GM19463 (cell line): ENCODE measurements at regions not wholly inside any gene's neighbourhood (a gene's known extent, or its start where the extent isn't known, plus 50 kb on each side); places are given as distances from the start of the nearest gene placed in this dataset.
A peak's percentile ranks its signal among the peaks of the same experiment; 100 is the strongest.

Experiments used
- ATAC-seq: cut with Tn5 transposase; IDR thresholded peaks from one replicate; pipeline ENCODE4 v1.9.1; 2021; ENCODE audit warnings: mild to moderate bottlenecking, moderate library complexity; ENCODE audit not compliant: unreplicated experiment

DNA sequence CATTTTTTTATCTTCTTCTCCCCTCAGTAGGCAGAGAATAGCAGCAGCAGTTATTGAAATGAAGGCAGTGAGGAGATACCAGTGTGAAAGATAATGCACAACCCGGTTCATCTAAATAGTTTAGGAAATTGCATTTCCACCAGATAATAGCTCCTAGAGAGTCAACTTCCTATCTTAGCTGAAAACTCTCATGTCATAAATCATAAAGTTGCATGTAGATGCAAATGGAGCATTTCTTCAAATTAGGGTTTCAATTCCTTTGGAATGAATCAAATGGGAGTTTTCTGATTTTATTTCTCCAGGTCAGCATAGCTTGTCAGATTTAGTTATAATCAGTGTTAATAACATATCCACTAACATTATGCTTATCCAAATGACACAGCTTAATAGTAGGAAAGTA lies 335.3 kb downstream of the CNTNAP4 start:
- ATAC-seq, result no peak

GRCh38 chr16:76614269-76614668 lies 337.1 kb downstream of the CNTNAP4 start:
- ATAC-seq, result no peak

GRCh38 chr16:76622876-76623275 lies 345.7 kb downstream of the CNTNAP4 start:
- no peak for ATAC-seq

DNA sequence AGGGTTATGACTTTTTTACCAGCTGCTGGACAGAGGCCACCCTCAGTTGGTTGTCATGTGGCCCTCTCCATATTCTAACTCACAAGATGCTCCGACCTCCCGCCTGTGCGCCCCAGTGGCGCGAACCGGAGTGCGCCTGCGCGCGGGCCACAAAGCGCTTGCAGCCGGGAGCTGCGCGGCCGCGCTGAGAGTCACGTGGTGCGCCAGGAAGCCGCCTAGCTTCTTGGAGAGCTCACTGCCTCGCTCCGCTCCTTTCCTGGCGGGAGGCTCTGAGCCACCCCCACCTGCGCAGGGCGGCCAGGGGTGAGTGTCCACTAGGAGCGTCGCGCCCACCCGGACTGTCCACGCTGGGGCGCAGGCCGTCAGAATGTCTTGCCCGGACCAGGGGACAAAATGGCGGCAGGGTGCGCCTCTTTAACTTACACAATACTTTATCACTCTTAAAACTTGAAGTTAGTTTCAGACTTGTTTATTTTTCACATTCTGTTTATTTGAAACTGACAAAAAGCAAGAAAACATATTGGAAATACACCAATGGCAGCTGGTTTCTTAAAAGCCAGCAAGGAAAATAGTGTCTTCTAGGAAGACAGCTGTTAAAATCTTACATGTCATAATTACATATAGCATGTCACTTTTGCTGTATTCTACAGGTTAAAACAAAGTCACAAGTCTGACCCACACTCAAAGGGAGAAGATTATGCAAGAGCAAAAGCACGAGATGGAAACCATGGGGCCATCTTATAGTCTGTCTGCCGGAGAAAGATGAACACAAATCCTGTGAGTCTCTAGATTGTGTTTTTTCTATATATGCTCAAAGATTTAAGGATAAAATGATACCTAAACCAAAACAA lies 357.9 kb downstream of the CNTNAP4 start:
- ATAC-seq, result no peak

GRCh38 chr16:76639685-76640289 lies 362.6 kb downstream of the CNTNAP4 start:
- no peak for ATAC-seq

GRCh38 chr16:76650582-76650981 lies 373.4 kb downstream of the CNTNAP4 start:
- ATAC-seq, result no peak

GRCh38 chr16:76653390-76654026 lies 376.3 kb downstream of the CNTNAP4 start:
- peak; percentile 84 for ATAC-seq

GRCh38 chr16:76654088-76654820 lies 377.1 kb downstream of the CNTNAP4 start:
- ATAC-seq, result no peak

DNA sequence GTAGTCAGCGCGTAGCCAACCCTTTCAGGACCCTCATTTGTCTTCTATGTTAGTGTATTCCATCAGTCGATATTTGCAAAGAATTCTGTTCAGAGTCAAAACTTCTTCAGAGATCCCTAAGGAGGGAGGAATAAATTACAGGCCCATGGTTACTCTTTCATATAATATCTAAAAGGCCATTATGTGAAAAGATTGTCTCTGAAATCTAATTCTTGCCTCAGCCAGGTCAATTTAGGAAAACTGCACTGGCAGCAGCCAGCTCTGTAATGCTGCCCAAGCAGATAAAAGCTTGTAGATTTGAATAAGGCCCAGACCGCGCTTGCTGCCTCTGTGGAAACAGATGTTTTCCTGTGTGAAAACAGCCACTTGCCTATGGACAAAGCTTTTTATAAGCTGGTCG lies 379.8 kb downstream of the CNTNAP4 start:
- no peak for ATAC-seq

- no peak for ATAC-seq
Measured at GRCh38 chr16:76661691-76662235, 384.6 kb downstream of the CNTNAP4 start.

GRCh38 chr16:76665571-76666275 lies 388.5 kb downstream of the CNTNAP4 start:
- no peak for ATAC-seq

- ATAC-seq, result no peak
Measured at GRCh38 chr16:76668207-76668725, 391.1 kb downstream of the CNTNAP4 start.

DNA sequence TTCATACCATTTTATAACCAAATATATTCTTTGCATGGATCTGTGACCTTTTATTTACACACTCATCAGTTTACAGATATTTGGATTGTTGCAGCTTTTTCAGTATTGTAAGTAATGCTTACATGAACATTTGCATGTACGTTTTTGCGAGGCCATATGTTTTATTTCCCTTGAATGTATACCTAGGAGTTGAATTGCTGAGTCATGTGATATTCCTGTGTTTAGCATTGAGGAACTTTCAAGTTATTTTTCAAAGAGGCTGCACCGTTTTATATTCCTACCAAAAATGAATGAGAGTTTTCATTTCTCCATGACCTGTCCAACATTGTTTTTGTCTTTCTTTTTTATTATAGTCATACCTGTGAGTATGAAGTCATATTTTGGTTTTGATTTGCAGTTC lies 392.1 kb downstream of the CNTNAP4 start:
- ATAC-seq, result no peak

DNA sequence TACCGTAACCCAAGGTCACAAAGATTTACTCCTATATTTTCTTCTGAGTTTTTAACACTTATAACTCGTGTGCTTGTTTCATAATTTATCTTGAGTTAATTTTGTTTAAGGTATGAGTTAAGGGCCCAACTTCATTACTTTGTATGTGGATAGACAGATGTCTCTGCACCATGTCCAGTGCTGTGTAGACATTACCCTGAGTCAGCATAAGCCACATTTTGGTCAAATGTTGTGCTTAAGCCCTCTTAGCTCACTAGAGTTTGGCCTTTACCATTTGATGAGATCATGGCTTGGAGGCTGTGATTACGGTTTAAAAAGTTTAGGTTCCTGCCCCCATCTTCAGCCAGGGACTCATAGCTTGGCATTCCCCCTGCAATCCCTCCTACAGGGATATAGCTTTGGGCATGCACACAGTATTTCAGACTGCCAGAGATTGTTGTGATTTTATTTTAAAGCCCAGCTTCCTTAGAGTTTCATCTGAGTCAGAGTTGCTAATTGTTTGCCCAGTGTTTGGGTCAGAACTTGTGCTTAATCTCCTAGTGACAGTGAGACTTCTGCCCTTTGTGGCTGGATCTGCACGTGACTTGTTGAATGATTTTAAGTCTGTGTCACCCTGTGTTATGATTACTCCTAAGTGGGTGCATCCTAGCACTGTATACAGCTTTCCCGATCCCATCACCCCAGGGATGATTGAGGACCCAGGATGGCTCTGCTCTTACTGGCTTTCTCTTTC lies 393.1 kb downstream of the CNTNAP4 start:
- ATAC-seq, result no peak

- no peak for ATAC-seq
Measured at GRCh38 chr16:76676356-76676755, 399.2 kb downstream of the CNTNAP4 start.

- no peak for ATAC-seq
Measured at GRCh38 chr16:76681296-76681695, 404.1 kb downstream of the CNTNAP4 start.

- ATAC-seq, result no peak
Measured at GRCh38 chr16:76683051-76683450, 405.9 kb downstream of the CNTNAP4 start.

DNA sequence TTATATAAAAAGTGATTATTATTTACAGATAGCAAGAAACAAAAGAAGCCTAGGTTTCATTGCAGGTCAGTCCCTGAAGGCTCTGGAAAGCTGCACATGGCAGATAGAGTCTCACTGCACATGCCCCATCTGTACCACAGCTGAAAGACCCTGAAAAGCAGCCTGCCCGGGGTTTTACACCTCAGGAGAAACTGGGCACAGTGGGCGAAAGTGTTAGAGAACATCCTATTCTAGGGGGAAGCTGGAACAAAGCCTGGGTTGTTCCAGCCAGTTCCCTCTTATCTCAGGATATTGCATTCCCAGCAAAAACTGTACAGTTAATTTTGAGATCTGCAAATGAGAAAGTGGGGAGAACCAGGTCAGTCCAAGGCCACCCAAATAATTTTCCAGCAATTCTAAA lies 419.7 kb downstream of the CNTNAP4 start:
- ATAC-seq, result no peak

- no peak for ATAC-seq
Measured at GRCh38 chr16:76705892-76706291, 428.7 kb downstream of the CNTNAP4 start.
